ENCODE measurements at regions not wholly inside any gene's neighbourhood (a gene's known extent, or its start where the extent isn't known, plus 50 kb on each side); places are given as distances from the start of the nearest gene placed in this dataset.

- CTCF ChIA-PET, result no interaction called here
- Mint-ChIP-seq H3K27me3 (ENCODE audit: unreplicated experiment) (no peaks in the 10 kb centered on the region), H3K27ac (ENCODE audit: unreplicated experiment) (no peak overlapping the region), H3K9me3 (ENCODE audit: low read depth, unreplicated experiment) (peaks cover 5% of the 10 kb centered on the region), H3K36me3 (ENCODE audit: insufficient read depth, unreplicated experiment) (no peaks in the 10 kb centered on the region), H3K4me1 (ENCODE audit: low read depth, unreplicated experiment) (no peaks in the 10 kb centered on the region), H3K4me3 (ENCODE audit: low read depth, unreplicated experiment) (no peak overlapping the region)
- no peak for TF ChIP-seq CTCF (IDR thresholded peaks at IDR 0.05; ENCODE audit: unreplicated experiment)
- intact Hi-C loops (cut with micrococcal nuclease; ENCODE audit: unreplicated experiment), result loop anchor here (10.0 kb wide), 2 partner anchors 63 to 573 kb away; no protein-coding TSS in a partner anchor
- no peak for DNase-seq
- BruUV-seq (replicated peaks), result no TSS peak
Observed at GRCh38 chr9:80157561-80157983, 585.8 kb downstream of the TLE4 start.

GRCh38 chr9:80156756-80157472 lies 585.1 kb downstream of the TLE4 start:
- Mint-ChIP-seq H3K4me1 (ENCODE audit: low read depth, unreplicated experiment) (no peaks in the 10 kb centered on the region), H3K27ac (ENCODE audit: unreplicated experiment) (no peak overlapping the region), H3K4me3 (ENCODE audit: low read depth, unreplicated experiment) (no peak overlapping the region), H3K27me3 (ENCODE audit: unreplicated experiment) (no peaks in the 10 kb centered on the region), H3K9me3 (ENCODE audit: low read depth, unreplicated experiment) (peaks cover 5% of the 10 kb centered on the region), H3K36me3 (ENCODE audit: insufficient read depth, unreplicated experiment) (no peaks in the 10 kb centered on the region)
- CTCF ChIA-PET, result no interaction called here
- no peak for TF ChIP-seq CTCF (IDR thresholded peaks at IDR 0.05; ENCODE audit: unreplicated experiment)
- DNase-seq, result no peak
- intact Hi-C loops (cut with micrococcal nuclease; ENCODE audit: unreplicated experiment), result loop anchor here (10.0 kb wide), 2 partner anchors 62 to 572 kb away; no protein-coding TSS in a partner anchor
- BruUV-seq (replicated peaks), result no TSS peak

GRCh38 chr9:80156262-80156661 lies 584.5 kb downstream of the TLE4 start:
- DNase-seq, result no peak
- no peak overlapping the region for H3K4me3 Mint-ChIP-seq (ENCODE audit: low read depth, unreplicated experiment)
- no peak overlapping the region for H3K27ac Mint-ChIP-seq (ENCODE audit: unreplicated experiment)
- no peak for TF ChIP-seq CTCF (IDR thresholded peaks at IDR 0.05; ENCODE audit: unreplicated experiment)
- H3K9me3 Mint-ChIP-seq (ENCODE audit: low read depth, unreplicated experiment), result peaks cover 5% of the 10 kb centered on the region
- no peaks in the 10 kb centered on the region for H3K4me1 Mint-ChIP-seq (ENCODE audit: low read depth, unreplicated experiment)
- CTCF ChIA-PET, result no interaction called here
- intact Hi-C loops (cut with micrococcal nuclease; ENCODE audit: unreplicated experiment), result loop anchor here (10.0 kb wide), 2 partner anchors 61 to 571 kb away; no protein-coding TSS in a partner anchor
- H3K36me3 Mint-ChIP-seq (ENCODE audit: insufficient read depth, unreplicated experiment), result no peaks in the 10 kb centered on the region
- H3K27me3 Mint-ChIP-seq (ENCODE audit: unreplicated experiment), result no peaks in the 10 kb centered on the region
- BruUV-seq (replicated peaks), result no TSS peak

GRCh38 chr9:80147866-80148265 lies 576.1 kb downstream of the TLE4 start:
- CTCF ChIA-PET, result no interaction called here
- H3K9me3 Mint-ChIP-seq (ENCODE audit: low read depth, unreplicated experiment), result peaks cover 4% of the 10 kb centered on the region
- BruUV-seq (replicated peaks), result no TSS peak

More at GRCh38 chr9:80147866-80148265, 576.1 kb downstream of the TLE4 start:
- Mint-ChIP-seq H3K27ac (ENCODE audit: unreplicated experiment) (no peak overlapping the region), H3K4me1 (ENCODE audit: low read depth, unreplicated experiment) (no peaks in the 10 kb centered on the region), H3K27me3 (ENCODE audit: unreplicated experiment) (no peaks in the 10 kb centered on the region), H3K36me3 (ENCODE audit: insufficient read depth, unreplicated experiment) (no peaks in the 10 kb centered on the region), H3K4me3 (ENCODE audit: low read depth, unreplicated experiment) (no peak overlapping the region)
- intact Hi-C loops (cut with micrococcal nuclease; ENCODE audit: unreplicated experiment), result no loop called here
- no peak for TF ChIP-seq CTCF (IDR thresholded peaks at IDR 0.05; ENCODE audit: unreplicated experiment)
- no peak for DNase-seq
